GM23338 (cell line): ENCODE measurements at regions not wholly inside any gene's neighbourhood (a gene's known extent, or its start where the extent isn't known, plus 50 kb on each side); places are given as distances from the start of the nearest gene placed in this dataset.

Experiments
- ATAC-seq: fragments of 200-7000 bp; cut with Tn5 transposase; 3 replicates; pipeline ENCODE4 v1.9.1; 2020
- DNase-seq: peaks from one replicate; pipeline ENCODE4 v3.0.0-alpha.2; 2015; ENCODE audit warnings: low spot score
- H2AFZ ChIP-seq: fragments of 200-600 bp; sonication (generic); 2 replicates; pipeline ENCODE4 v1.8.0; 2016; ENCODE audit warnings: antibody characterized with exemption, mild to moderate bottlenecking, moderate library complexity
- H3F3A ChIP-seq: fragments of 200-600 bp; sonication (generic); replicated peaks from 2 replicates; pipeline ENCODE4 v1.8.0; 2017; ENCODE audit warnings: antibody characterized with exemption, mixed run types, low read depth
- H3K27ac ChIP-seq: fragments of 200-600 bp; sonication (generic); 2 replicates; pipeline ENCODE4 v1.6.1; 2016; ENCODE audit warnings: low read depth
- H3K27me3 ChIP-seq: fragments of 200-600 bp; sonication (generic); 2 replicates; pipeline ENCODE4 v1.8.0; 2016; ENCODE audit warnings: mild to moderate bottlenecking, mixed run types, moderate library complexity; ENCODE audit not compliant: insufficient read depth
- H3K36me3 ChIP-seq: fragments of 200-600 bp; sonication (generic); 2 replicates; pipeline ENCODE4 v1.8.0; 2016; ENCODE audit warnings: mild to moderate bottlenecking; ENCODE audit not compliant: insufficient read depth
- H3K4me1 ChIP-seq: fragments of 200-600 bp; sonication (generic); 2 replicates; pipeline ENCODE4 v1.8.0; 2016; ENCODE audit warnings: mild to moderate bottlenecking, moderate library complexity; ENCODE audit not compliant: insufficient read depth
- H3K4me2 ChIP-seq: fragments of 200-600 bp; sonication (generic); 2 replicates; pipeline ENCODE4 v1.7.1; 2017; ENCODE audit warnings: mixed run types
- H3K4me3 ChIP-seq: fragments of 200-600 bp; sonication (generic); 2 replicates; pipeline ENCODE4 v1.6.1; 2016; ENCODE audit warnings: mixed run types
- H3K79me2 ChIP-seq: fragments of 200-600 bp; sonication (generic); replicated peaks from 2 replicates; pipeline ENCODE4 v1.8.0; 2017; ENCODE audit warnings: mild to moderate bottlenecking; ENCODE audit not compliant: insufficient read depth
- H3K9me2 ChIP-seq: fragments of 200-600 bp; sonication (generic); 2 replicates; pipeline ENCODE4 v1.8.0; 2017; ENCODE audit not compliant: insufficient read depth
- H4K20me1 ChIP-seq: fragments of 200-600 bp; sonication (generic); replicated peaks from 2 replicates; pipeline ENCODE4 v1.8.0; 2017; ENCODE audit warnings: mild to moderate bottlenecking; ENCODE audit not compliant: insufficient read depth
- H3K27ac Mint-ChIP-seq: 2 replicates; pipeline ENCODE4 v1.8.0; 2020; ENCODE audit warnings: inconsistent platforms, mild to moderate bottlenecking, moderate library complexity, mixed read lengths
- H3K27me3 Mint-ChIP-seq: 3 replicates; pipeline ENCODE4 v1.8.0; 2022; ENCODE audit warnings: low read depth, mild to moderate bottlenecking, moderate library complexity, mixed read lengths, inconsistent platforms; ENCODE audit not compliant: insufficient read depth, poor library complexity
- H3K36me3 Mint-ChIP-seq: 3 replicates; pipeline ENCODE4 v1.8.0; 2021; ENCODE audit warnings: low read depth, mild to moderate bottlenecking, inconsistent platforms, moderate library complexity, mixed read lengths
- H3K4me1 Mint-ChIP-seq: 3 replicates; pipeline ENCODE4 v1.8.0; 2020; ENCODE audit warnings: mild to moderate bottlenecking, inconsistent platforms, mixed read lengths
- H3K4me3 Mint-ChIP-seq: 3 replicates; pipeline ENCODE4 v1.8.0; 2021; ENCODE audit warnings: moderate library complexity, mild to moderate bottlenecking, inconsistent platforms, mixed read lengths
- H3K9me3 Mint-ChIP-seq: 3 replicates; pipeline ENCODE4 v1.8.0; 2020; ENCODE audit warnings: moderate library complexity, mild to moderate bottlenecking, inconsistent platforms, mixed read lengths
- CREB1 ChIP-seq: fragments of 250-450 bp; sonication (Bioruptor Pico); IDR thresholded peaks from 2 replicates; pipeline ENCODE4 v1.5.0; 2020; ENCODE audit warnings: low read depth, mild to moderate bottlenecking, moderate library complexity
- ETS1 ChIP-seq: IDR thresholded peaks from 2 replicates; pipeline ENCODE4 v1.6.1; 2016; ENCODE audit warnings: antibody characterized with exemption
- EZH2 ChIP-seq: fragments of 200-600 bp; sonication (generic); IDR thresholded peaks from one replicate; pipeline ENCODE4 v1.8.0; 2017; ENCODE audit warnings: antibody characterized with exemption, mild to moderate bottlenecking, low read depth; ENCODE audit not compliant: unreplicated experiment
- EZH2phosphoT487 ChIP-seq: fragments of 200-600 bp; sonication (generic); IDR thresholded peaks from one replicate; pipeline ENCODE4 v1.8.1; 2018; ENCODE audit warnings: antibody characterized with exemption; ENCODE audit not compliant: unreplicated experiment
- JUNB ChIP-seq: IDR thresholded peaks from one replicate; pipeline ENCODE4 v1.6.1; 2016; ENCODE audit warnings: antibody characterized with exemption; ENCODE audit not compliant: unreplicated experiment
- NANOG ChIP-seq: IDR thresholded peaks from 2 replicates; pipeline ENCODE4 v1.6.1; 2016; ENCODE audit warnings: antibody characterized with exemption, borderline replicate concordance
- POLR2AphosphoS5 ChIP-seq: IDR thresholded peaks from 2 replicates; pipeline ENCODE4 v1.6.1; 2016; ENCODE audit warnings: antibody characterized with exemption, low read depth
- REST ChIP-seq: IDR thresholded peaks from one replicate; pipeline ENCODE4 v1.6.1; 2018; ENCODE audit warnings: antibody characterized with exemption; ENCODE audit not compliant: unreplicated experiment
- STAT1 ChIP-seq: IDR thresholded peaks from one replicate; pipeline ENCODE4 v1.6.1; 2016; ENCODE audit warnings: antibody characterized with exemption; ENCODE audit not compliant: unreplicated experiment
- ZNF331 ChIP-seq: fragments of 250-450 bp; sonication (Bioruptor Pico); IDR thresholded peaks from 2 replicates; pipeline ENCODE4 v1.5.0; 2020; ENCODE audit warnings: low read depth, mild to moderate bottlenecking, moderate library complexity
- TF ChIP-seq, protein P1 (sequence below), 2 experiments: fragments of 200-600 bp in 1 of 2; sonication (generic) in 1 of 2; conservative IDR thresholded peaks; 2 replicates each; pipeline versions ENCODE4 v1.5.1 to v1.6.1; 2016 to 2017; ENCODE audit warnings: antibody characterized with exemption in 2 of 2, low read depth in 2 of 2, mild to moderate bottlenecking in 2 of 2, moderate library complexity in 1 of 2

- no peaks in the 10 kb centered on the region for H3K27me3 Mint-ChIP-seq
- no peak overlapping the region for H3K4me3 Mint-ChIP-seq
- H3K4me1 Mint-ChIP-seq: peaks cover 2% of the 10 kb centered on the region; the same call in 1 of the 3 replicates
- Histone ChIP-seq H3F3A (no peaks in the 10 kb centered on the region), H3K4me1 (no peaks in the 10 kb centered on the region), H4K20me1 (no peaks in the 10 kb centered on the region), H3K4me3 (no peak overlapping the region), H3K27ac (no peak overlapping the region), H3K4me2 (no peak overlapping the region), H3K79me2 (no peaks in the 10 kb centered on the region), H3K36me3 (no peaks in the 10 kb centered on the region), H3K27me3 (no peaks in the 10 kb centered on the region), H2AFZ (no peak overlapping the region), H3K9me2 (no peaks in the 10 kb centered on the region)
- TF ChIP-seq EZH2 (no peak), ETS1 (no peak), ZNF331 (CRISPR knock-in tag) (no peak), NANOG (no peak)
- TF ChIP-seq, protein P1, sequence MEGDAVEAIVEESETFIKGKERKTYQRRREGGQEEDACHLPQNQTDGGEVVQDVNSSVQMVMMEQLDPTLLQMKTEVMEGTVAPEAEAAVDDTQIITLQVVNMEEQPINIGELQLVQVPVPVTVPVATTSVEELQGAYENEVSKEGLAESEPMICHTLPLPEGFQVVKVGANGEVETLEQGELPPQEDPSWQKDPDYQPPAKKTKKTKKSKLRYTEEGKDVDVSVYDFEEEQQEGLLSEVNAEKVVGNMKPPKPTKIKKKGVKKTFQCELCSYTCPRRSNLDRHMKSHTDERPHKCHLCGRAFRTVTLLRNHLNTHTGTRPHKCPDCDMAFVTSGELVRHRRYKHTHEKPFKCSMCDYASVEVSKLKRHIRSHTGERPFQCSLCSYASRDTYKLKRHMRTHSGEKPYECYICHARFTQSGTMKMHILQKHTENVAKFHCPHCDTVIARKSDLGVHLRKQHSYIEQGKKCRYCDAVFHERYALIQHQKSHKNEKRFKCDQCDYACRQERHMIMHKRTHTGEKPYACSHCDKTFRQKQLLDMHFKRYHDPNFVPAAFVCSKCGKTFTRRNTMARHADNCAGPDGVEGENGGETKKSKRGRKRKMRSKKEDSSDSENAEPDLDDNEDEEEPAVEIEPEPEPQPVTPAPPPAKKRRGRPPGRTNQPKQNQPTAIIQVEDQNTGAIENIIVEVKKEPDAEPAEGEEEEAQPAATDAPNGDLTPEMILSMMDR (conservative IDR thresholded peaks at IDR 0.05; ENCODE audit: low read depth in 2 of 2): no peak
- DNase-seq (no peak), ATAC-seq (no peak)
- H3K36me3 Mint-ChIP-seq: no peaks in the 10 kb centered on the region
- H3K27ac Mint-ChIP-seq: no peak overlapping the region
- no peaks in the 10 kb centered on the region for H3K9me3 Mint-ChIP-seq
Measured at GRCh38 chr9:23412046-23412445, 414.0 kb downstream of the ELAVL2 start.

DNA sequence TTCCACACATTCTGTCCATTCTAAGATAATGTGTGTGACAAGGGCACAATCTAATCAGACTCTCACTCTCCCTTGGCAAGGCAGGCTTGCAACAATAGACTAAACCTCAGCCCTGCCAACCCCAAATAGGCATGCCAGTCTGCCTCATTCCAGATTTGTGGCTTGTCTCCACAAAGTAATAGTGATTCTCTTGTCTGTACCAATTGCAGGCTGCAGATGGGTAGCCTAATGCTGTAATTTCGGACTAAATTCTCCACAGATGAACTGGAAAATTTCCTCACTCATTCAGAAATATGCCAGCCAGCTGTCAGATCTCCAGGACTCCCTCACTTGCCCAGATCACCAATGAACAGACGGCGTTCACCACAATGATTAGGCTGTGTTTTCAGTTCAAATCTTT lies 413.6 kb downstream of the ELAVL2 start:
- no peak overlapping the region for H3K4me2 ChIP-seq
- no peaks in the 10 kb centered on the region for H3K9me2 ChIP-seq
- no peak overlapping the region for H3K4me3 ChIP-seq
- TF ChIP-seq REST (no peak), EZH2 (no peak), POLR2AphosphoS5 (no peak), CREB1 (CRISPR knock-in tag) (no peak), EZH2phosphoT487 (no peak), JUNB (no peak), STAT1 (no peak), NANOG (no peak), ZNF331 (CRISPR knock-in tag) (no peak)
- TF ChIP-seq, protein P1 (conservative IDR thresholded peaks at IDR 0.05; ENCODE audit: low read depth in 2 of 2): no peak
- no peaks in the 10 kb centered on the region for H3K9me3 Mint-ChIP-seq
- H3K4me1 Mint-ChIP-seq: peaks cover 5% of the 10 kb centered on the region; the same call in 1 of the 3 replicates
- no peaks in the 10 kb centered on the region for H4K20me1 ChIP-seq
- DNase-seq (no peak), ATAC-seq (no peak)
- no peaks in the 10 kb centered on the region for H3K79me2 ChIP-seq
- H2AFZ ChIP-seq: no peak overlapping the region
- H3K27me3 Mint-ChIP-seq: no peaks in the 10 kb centered on the region
- no peaks in the 10 kb centered on the region for H3K36me3 ChIP-seq
- H3K27ac Mint-ChIP-seq: no peak overlapping the region
- H3K4me3 Mint-ChIP-seq: no peak overlapping the region
- H3K36me3 Mint-ChIP-seq: no peaks in the 10 kb centered on the region
- no peak overlapping the region for H3K27ac ChIP-seq
- no peaks in the 10 kb centered on the region for H3F3A ChIP-seq
- H3K4me1 ChIP-seq: no peaks in the 10 kb centered on the region
- H3K27me3 ChIP-seq: no peaks in the 10 kb centered on the region
